GM21360 (cell line): ENCODE measurements at regions not wholly inside any gene's neighbourhood (a gene's known extent, or its start where the extent isn't known, plus 50 kb on each side); places are given as distances from the start of the nearest gene placed in this dataset.
"Not testable (repeated sequence)": the region's sequence is repeated elsewhere in the genome, so short reads cannot be mapped to it uniquely, and the experiment has no call there.

Experiments
- ATAC-seq: cut with Tn5 transposase; IDR thresholded peaks from one replicate; pipeline ENCODE4 v1.9.1; 2021; ENCODE audit warnings: mild to moderate bottlenecking, moderate library complexity; ENCODE audit not compliant: unreplicated experiment

DNA sequence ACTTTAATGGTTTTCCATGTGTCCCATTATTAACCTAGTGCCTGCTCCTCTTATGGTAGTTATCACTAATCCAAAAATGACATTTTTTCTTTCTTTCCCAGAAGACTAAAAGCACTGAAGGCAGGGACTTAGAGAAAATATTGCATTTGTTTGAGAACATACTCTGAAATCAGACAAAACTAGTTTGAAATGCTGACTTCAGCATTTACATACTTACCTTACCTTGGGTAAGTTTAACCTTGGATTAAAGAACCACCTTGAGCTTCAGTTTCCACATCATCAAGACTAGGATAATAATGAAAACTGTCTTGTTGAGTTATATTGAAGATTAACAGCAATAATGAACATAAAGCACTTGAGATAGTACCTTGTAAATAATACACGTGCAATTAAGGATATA lies 413.0 kb downstream of the SOX2 start:
- ATAC-seq, result no peak

DNA sequence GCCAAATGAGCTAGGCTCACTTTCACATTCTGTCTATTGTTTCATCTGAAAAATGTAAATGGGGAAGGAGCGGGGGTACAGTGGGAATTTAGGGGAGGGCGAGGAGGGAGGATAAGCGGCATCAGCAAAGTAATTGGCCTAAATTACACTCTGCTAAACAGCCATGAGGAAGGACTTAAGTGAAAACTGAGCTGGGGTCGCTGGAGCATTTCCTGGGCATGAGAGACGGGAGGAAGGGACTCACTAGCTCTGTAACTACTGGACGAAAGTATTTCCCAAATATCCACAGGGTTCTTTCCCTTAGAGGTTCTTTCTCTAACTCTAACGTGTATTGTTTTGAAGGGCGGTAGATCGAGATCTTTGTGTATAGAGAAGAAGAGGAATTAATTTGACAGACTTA lies 418.0 kb downstream of the SOX2 start:
- ATAC-seq, result no peak

DNA sequence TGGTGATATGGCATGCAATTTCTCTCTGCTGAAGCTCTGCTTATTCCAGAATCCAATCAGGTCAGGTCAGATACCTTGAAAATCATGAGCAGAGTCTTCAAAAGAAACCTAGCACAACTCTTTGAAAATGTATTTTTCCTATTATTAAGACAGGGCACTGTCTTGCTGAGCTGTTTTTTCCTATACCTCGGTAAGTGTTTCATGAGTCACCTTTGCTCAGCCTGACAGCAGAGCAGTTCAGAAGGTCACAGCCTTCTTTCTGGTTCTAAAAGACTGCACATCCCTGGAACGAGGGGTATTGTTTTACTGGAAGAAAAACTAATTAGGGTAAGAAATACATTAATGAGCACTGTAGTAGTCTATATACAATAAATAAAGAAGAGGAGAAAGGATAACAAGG lies 422.0 kb downstream of the SOX2 start:
- no peak for ATAC-seq

DNA sequence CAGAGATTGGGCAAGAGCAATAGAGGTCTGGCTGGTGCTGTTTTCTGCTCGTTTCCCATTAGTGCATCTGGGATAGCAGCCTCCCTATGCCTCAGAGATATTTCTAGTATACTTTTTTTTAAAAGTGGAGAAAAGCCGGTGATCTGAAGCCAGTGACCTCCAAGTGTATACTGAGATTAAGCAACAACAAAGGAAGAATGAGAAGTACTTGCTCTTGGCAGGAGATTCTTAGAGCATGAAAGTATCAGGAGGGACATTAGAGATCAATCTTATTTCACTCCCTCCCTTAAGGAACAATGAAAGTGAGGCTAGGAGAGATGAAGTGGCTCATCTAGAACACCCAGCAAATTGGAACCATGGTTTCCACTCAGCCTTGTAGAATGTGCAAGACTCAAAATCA lies 423.3 kb downstream of the SOX2 start:
- ATAC-seq, result no peak

DNA sequence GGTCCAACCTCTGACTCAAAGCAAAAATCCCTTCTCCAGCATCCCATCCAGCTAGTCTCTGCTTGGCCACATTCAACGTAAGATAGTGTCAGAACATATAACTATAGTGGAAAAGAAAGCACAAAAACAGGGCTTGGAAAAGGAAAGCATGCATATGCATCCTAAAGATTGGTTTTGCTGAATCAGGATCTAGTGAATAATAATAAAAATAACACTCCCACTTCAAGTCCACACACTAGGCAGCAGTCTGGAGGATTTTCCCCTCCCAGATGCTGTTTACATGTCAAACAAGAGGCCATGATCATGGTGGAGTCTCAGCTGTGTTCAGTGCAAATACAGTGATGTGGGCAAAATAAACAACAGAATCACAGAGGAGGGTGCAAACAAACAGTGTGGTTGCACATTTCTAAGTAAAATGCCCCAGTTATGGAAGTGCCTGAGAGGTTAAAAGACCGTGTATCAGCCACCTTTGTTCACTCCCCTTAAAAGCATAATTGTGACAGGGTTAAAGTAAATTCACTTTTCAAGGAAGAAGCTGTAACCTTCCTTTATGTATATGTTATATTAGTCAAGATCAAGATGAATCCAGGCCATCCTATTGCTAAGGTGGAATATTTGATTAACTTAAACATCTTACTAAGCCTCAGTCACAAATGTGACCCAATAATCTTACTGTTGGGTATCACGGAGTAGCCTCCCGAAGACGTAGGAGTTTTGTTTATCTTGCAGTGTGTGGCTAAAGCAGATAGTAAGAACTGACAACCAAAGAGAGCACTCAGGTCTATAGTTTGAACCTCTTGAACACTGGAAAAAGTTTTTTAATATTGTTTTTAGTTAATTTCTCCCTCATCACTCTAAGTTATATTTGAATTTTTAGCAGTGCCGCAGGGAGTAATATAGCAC lies 424.5 kb downstream of the SOX2 start:
- ATAC-seq, result no peak

DNA sequence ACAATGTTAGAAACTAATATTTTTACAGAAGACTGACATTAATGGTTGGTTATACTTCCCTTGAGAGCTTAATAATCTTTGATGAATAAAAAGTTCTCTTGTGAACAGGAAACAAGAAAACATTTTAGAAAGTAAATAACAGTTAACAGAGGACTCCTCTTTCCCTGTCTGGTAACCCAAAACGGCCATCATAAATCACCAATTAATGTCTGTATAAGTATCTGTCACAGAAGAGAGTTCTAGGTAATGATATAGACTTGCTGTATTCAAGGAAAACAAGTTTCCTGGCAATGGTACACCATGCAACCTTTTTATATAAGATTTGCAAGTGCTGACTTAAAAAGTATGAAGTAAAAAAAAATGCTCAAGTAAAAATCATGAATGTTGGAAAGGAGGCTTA lies 426.7 kb downstream of the SOX2 start:
- no peak for ATAC-seq

DNA sequence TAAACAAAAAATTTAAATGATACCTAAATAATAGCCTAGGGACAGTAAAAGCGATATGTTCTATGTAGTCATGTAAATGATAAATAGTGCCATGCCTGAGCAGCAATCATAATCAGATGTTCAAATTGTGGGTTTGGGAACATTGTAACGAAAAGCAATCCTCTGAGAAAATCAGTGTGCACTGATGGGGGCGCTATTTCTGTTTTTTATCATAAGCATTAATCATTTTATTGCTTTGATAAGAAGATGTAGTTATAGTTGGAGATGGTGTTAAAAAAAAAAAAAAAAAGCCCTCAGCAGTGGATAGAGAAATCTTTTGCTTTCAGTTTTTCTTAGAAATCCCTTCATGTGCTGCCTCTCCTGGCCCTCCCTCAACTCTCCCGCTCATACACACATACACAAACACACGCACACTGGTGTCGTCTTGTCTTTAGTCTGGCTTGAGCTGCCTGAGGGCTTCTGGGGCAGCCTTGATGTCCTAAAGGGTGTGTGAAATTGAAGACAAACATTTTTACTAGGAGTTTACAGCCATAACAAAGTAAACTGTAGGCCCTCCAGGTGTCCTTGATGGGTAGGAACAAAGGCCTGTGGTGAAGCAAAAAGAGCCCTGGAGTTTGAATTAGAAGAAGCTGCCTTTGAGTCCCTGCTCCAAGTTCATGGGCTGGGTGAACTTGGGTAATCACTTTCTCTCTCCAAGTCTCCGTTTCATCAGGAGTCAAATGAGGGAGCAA lies 428.1 kb downstream of the SOX2 start:
- ATAC-seq, result no peak

DNA sequence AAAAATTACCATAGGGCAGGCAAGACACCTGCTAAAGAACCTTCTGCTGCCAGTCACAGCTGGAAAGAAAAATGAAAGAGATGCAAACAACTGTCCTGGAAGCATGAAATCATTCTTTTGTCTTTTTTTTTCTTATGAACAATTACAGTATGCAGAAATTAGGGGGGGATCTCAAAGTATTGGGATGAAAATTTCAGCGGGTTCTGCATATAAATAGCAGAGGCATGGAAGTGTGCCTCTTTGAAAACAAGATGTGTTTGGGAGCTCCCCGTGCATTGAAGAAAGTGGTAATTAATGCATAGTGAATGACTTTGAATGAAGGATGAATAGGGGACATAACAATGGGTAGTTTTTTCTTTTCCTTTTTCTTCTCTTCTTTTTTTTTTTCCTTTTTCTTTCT lies 431.2 kb downstream of the SOX2 start:
- ATAC-seq, result no peak

DNA sequence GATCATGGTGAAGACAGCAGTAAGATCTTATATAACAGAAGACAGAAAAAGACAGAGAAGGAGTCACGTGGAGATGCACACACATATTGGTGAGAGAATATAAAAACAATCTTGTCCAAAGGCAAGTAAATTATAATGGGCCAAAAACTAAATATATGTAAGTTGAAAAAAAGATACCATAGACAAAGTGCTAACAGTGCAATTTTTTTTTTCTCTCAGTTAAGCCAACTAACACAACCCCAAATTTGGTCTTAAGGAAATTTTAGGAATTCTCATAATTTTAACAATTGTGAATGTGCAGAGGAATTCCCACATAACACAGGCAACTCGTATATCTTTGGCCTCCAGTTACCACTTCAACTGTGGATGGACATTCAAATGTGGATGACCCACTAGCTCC lies 432.2 kb downstream of the SOX2 start:
- no peak for ATAC-seq

DNA sequence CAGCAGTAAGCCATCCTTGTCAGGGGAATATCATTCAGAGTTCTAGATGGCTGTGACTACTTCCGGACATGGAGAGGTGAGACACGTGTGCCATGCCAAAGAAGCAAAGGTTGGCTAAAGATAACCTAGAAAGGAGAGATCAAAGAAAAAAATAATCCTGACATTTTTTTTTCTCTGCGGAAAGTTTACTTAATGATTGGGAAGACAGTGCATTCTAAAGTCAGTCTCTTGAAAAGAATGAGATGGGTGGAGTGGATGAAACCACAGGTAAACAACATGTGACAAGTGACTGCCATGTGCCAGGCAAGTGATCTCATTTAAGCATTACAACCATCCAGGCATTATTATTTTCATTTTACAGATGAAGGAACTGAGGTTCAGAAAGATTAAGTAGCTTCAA lies 436.6 kb downstream of the SOX2 start:
- ATAC-seq, result no peak

DNA sequence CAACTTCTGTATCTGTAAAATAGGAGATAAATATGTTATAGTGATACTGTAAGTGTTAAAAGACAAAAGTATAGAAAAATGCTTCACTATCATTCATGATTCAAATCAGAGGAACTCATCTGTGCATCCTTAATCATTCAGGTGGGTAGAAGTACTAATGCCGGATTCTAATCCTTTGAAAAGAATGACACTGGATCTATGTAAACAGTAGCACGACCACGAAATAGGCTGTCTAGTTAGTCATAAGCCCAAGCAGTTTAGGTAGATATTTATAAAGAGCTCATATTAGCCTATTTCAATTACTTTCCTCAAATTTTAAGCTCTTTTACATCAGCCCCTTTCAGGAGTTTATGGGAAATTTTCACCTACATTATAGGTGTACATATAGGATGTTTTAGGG lies 437.9 kb downstream of the SOX2 start:
- ATAC-seq, result no peak

DNA sequence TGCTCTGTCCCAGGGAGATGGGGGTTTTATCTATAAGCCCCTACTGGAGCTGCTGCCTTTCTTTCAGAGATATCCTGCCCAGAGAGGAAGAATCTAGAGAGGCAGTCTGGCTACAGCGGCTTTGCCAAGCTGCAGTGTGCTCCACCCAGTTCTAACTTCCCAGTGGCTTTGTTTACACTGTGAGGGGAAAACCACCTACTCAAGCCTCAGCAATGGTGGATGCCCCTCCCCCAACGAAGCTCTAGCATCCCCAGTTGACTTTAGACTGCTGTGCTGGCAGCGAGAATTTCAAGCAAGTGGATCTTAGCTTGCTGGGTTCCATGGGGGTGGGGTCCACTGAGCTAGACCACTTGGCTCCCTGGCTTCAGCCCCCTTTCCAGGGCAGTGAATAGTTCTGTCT lies 444.6 kb downstream of the SOX2 start:
- ATAC-seq, result not testable (repeated sequence)

DNA sequence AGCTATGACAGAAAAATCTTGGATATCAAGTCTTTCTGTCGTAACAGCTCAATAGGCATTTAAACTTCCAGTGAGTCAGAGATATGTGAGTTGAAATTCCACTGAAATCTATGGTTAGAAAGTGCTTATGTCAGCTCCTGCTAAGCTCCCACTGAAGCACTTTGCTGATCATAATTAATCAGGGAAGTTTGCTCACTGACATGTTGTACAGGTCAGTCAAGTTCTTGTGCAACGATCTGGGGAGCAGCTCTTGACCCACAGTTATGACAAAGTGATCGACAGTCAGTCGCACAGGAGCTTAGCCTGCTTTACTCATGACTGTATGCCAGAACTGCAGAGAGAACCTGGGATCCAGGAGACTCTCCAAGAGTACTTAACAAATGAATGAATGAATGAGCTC lies 453.5 kb downstream of the SOX2 start:
- no peak for ATAC-seq

DNA sequence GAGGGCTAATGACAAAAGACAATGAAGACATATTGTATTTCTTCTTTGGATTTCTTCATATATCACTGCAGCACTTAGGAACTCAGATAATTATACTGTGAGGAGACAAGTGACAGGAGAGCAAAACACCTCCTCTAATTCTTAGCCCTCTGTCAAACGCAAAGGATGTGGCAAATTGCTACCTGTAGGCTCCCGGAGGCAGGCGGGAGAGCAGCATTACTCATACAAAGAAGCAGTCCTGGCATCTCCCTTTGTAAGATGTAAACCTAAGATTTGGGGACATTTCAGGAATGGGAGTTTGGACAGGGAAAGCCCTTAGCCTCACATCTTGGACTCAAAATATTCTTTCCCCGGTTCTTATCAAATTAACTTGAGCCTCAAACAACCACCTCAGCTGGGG lies 460.8 kb downstream of the SOX2 start:
- ATAC-seq, result no peak

DNA sequence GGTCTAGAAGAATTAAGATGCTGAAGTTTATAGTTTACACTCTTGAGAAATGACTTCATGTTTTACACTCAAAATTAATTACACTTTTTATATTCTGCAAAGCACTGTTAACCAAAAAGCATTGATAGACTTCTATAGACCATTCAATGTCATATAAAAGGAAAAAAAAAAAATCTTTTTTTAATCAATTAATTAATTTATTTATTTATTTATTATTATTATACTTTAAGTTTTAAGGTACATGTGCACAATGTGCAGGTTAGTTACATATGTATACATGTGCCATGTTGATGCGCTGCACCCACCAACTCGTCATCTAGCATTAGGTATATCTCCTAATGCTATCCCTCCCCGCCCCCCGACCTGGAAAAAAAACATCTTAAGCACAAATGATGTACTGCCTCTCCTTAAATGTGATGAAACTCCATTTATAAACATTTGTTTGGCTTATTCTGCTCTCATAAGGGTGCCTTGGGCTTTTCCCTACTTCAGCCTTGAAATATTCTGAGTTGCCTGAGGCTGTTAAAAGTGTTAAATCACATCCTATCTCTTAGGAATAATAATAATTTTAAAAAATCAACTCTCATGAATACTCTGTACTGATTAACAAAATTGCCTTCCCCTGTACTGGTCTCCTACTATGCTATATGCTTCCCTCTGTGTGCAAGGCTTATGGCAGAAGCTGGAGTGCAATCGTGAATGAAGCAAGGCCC lies 466.9 kb downstream of the SOX2 start:
- no peak for ATAC-seq

DNA sequence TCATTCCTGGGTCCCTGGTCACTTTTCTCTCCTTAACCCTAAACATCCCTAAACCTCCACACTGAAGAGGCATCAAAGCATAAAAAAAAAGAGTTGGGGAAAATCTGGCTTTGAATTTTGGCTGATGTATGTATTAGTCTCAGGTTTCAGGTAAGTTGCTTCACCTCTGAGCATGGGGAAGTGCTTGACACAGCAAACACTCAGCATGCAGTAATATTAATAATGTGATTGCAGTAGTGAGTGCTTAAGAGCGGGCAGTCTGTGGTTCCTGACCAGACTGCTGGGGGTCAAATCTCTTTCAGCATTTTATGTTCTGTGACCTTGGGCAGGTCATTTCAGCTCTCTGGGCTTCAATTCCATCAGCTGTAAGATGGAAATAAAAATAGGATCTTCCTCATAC lies 467.9 kb downstream of the SOX2 start:
- ATAC-seq, result no peak

DNA sequence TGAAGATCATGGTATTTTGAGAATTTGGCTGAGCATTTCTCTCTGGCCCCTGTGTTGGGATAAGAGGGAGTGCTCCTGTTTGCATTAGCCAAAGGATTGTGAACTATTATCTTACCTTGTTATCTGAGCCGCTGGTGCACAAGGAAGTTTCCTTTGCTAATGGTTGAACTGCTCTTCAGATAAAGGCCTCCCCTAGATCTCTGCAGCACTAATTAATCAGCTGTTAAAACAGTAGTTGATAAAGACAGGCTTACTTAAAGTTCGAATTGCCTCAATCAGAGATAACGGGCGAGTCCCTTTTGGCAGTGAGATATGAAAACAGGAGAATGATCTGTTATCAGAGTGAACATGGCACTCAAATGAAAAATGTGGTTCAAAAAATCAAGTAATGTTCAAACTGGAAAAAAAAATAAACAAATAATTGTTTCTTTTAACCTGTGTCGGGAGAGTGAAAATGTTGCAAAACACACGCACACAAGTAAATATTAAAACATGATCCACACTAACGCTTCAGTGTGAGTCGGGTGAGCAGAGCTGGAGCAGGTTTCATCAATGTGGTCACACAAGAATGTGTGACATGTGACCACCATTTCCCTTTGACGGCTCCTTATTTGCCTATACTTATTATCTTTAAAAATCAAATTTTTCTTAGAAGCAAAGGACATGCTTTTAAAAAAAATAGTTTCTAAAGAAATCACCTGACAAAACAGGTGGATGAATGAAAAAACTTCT lies 469.1 kb downstream of the SOX2 start:
- no peak for ATAC-seq

DNA sequence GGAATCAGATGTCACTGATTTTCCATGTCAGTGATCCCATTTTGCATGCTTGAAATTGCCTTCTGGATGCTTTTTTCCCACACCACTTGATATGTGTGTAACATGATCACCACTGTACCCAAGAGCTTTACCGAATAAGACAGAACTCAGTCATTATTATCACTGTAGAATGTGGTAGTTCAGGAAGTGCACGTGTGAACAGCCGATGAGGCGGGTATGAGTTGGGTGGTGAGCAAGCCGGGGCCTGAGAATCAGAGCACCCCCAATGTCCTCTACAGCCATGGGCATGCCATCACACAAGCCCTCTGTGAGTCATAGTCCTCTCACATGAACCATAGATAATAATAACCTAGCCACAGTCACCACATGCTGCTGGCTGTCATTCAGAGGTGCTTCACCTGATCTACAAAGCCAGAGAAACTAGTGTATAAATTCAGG lies 470.8 kb downstream of the SOX2 start:
- ATAC-seq, result peak; percentile 79

DNA sequence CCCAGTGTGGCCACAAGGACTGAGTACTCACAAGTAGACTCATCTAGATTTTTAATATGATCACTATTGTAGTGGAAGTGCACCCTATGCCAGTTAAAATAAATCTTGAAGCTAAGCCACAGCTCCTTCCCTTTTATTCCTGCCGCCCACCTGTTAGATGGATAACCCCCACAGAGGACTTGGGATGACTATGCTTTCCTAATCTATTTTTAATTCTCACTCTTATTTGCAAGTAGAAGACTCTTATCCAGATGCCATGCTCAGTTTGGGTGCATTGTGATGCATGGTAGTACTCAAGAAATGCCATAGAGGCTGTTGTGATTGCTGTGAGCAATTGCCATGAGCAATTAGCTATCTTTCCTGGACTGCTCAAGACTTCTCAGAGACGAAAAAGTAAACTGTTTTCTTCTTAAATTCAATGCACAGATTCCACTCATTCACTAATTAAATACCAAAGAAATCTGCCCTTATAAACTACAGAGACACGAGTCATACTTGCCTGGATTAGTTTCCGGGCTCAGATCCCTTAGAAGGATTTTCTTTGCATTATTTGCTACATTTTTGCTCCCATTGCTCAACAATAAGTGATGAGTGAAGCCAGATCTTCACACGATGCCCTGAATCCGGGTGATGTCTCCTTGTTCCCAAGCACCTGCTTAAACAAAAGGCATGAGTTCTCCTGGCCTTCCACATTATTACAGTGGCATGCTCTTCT lies 472.1 kb downstream of the SOX2 start:
- ATAC-seq, result no peak

DNA sequence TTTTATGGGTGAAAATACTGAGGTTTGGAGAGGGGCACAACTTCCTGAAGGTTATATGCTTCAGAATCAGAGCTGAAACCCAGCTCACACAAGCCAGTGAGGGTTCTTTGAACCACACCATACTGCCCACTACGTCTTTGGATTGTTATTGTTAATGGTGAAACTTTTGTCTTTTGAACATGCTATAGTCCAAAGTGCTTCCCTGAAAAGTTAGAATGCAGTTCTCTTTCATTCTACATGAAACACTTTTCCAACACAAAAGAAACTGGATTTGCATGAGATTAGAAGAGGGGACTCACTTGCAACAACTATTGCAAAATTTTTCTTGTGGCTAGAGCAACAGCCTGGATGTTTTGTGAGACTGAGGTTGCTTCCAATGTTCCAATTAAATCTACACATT lies 473.6 kb downstream of the SOX2 start:
- ATAC-seq, result no peak
